ENCODE measurements at regions not wholly inside any gene's neighbourhood (a gene's known extent, or its start where the extent isn't known, plus 50 kb on each side); places are given as distances from the start of the nearest gene placed in this dataset.
"Not testable (repeated sequence)": the region's sequence is repeated elsewhere in the genome, so short reads cannot be mapped to it uniquely, and the experiment has no call there.

- H3K36me3 Mint-ChIP-seq; H3K4me1 Mint-ChIP-seq; H3K27ac ChIP-seq (ENCODE audit: low read depth, low read length); H3K27ac Mint-ChIP-seq; CTCF ChIA-PET (ENCODE audit: partially characterized antibody); H3K4me1 ChIP-seq (ENCODE audit: insufficient read depth, low read length); H3K9me3 ChIP-seq (ENCODE audit: control insufficient read depth in 1 of 2, low read length in 2 of 2); intact Hi-C loops (cut with micrococcal nuclease); H3K27me3 Mint-ChIP-seq; DNase-seq; H3K4me3 Mint-ChIP-seq; POLR2A ChIA-PET (ENCODE audit: partially characterized antibody); H3K4me3 ChIP-seq (ENCODE audit: low read length in 2 of 2); H3K9me3 Mint-ChIP-seq; H3K27me3 ChIP-seq (ENCODE audit: insufficient read depth, low read length); H3K36me3 ChIP-seq (ENCODE audit: insufficient read depth, low read length): not testable (repeated sequence)
Measured at GRCh38 chr5:90320348-90320747, 89.2 kb downstream of the CETN3 start.

GRCh38 chr5:90312027-90312426, 97.5 kb downstream of the CETN3 start:
- Mint-ChIP-seq H3K27ac (no peak overlapping the region), H3K4me3 (no peak overlapping the region), H3K27me3 (no peaks in the 10 kb centered on the region), H3K4me1 (no peaks in the 10 kb centered on the region), H3K36me3 (no peaks in the 10 kb centered on the region), H3K9me3 (no peaks in the 10 kb centered on the region)
- DNase-seq = no peak
- no peaks in the 10 kb centered on the region for H3K4me1 ChIP-seq (ENCODE audit: insufficient read depth, low read length)
- ChIA-PET CTCF (ENCODE audit: partially characterized antibody) (no interaction called here), POLR2A (ENCODE audit: partially characterized antibody) (interaction anchor here (1.2 kb wide), 1 partner anchor 10 kb away, joined by 3 read pairs; no protein-coding TSS in a partner anchor)
- no peaks in the 10 kb centered on the region for H3K27me3 ChIP-seq (ENCODE audit: insufficient read depth, low read length)
- intact Hi-C loops (cut with micrococcal nuclease) = no loop called here
- no peak overlapping the region for H3K4me3 ChIP-seq (ENCODE audit: low read length in 2 of 2)
- no peak overlapping the region for H3K27ac ChIP-seq (ENCODE audit: low read depth, low read length)
- H3K9me3 ChIP-seq (ENCODE audit: control insufficient read depth in 1 of 2, low read length in 2 of 2) = no peaks in the 10 kb centered on the region
- no peaks in the 10 kb centered on the region for H3K36me3 ChIP-seq (ENCODE audit: insufficient read depth, low read length)

GRCh38 chr5:90311401-90311800, 98.2 kb downstream of the CETN3 start:
- no peaks in the 10 kb centered on the region for H3K36me3 ChIP-seq (ENCODE audit: insufficient read depth, low read length)
- ChIA-PET CTCF (ENCODE audit: partially characterized antibody) (no interaction called here), POLR2A (ENCODE audit: partially characterized antibody) (interaction anchor here (1.2 kb wide), 1 partner anchor 10 kb away, joined by 3 read pairs; no protein-coding TSS in a partner anchor)
- Mint-ChIP-seq H3K4me3 (no peak overlapping the region), H3K4me1 (no peaks in the 10 kb centered on the region), H3K9me3 (no peaks in the 10 kb centered on the region), H3K27ac (no peak overlapping the region), H3K36me3 (no peaks in the 10 kb centered on the region), H3K27me3 (no peaks in the 10 kb centered on the region)
- no peak for DNase-seq
- H3K4me1 ChIP-seq (ENCODE audit: insufficient read depth, low read length) = no peaks in the 10 kb centered on the region
- H3K27me3 ChIP-seq (ENCODE audit: insufficient read depth, low read length) = no peaks in the 10 kb centered on the region
- intact Hi-C loops (cut with micrococcal nuclease) = no loop called here
- H3K27ac ChIP-seq (ENCODE audit: low read depth, low read length) = no peak overlapping the region
- H3K9me3 ChIP-seq (ENCODE audit: control insufficient read depth in 1 of 2, low read length in 2 of 2) = no peaks in the 10 kb centered on the region
- H3K4me3 ChIP-seq (ENCODE audit: low read length in 2 of 2) = no peak overlapping the region

GRCh38 chr5:90308787-90309585, 100.6 kb downstream of the CETN3 start:
- intact Hi-C loops (cut with micrococcal nuclease) = no loop called here
- Mint-ChIP-seq H3K36me3 (no peaks in the 10 kb centered on the region), H3K27ac (no peak overlapping the region), H3K9me3 (no peaks in the 10 kb centered on the region), H3K27me3 (peaks cover 0 to 1% of the 10 kb centered on the region in 2 donors), H3K4me3 (no peak overlapping the region), H3K4me1 (no peaks in the 10 kb centered on the region)
- DNase-seq = no peak
- Histone ChIP-seq H3K27me3 (ENCODE audit: insufficient read depth, low read length) (no peaks in the 10 kb centered on the region), H3K27ac (ENCODE audit: low read depth, low read length) (no peak overlapping the region), H3K4me3 (ENCODE audit: low read length in 2 of 2) (no peak overlapping the region), H3K36me3 (ENCODE audit: insufficient read depth, low read length) (no peaks in the 10 kb centered on the region), H3K9me3 (ENCODE audit: control insufficient read depth in 1 of 2, low read length in 2 of 2) (no peaks in the 10 kb centered on the region), H3K4me1 (ENCODE audit: insufficient read depth, low read length) (no peaks in the 10 kb centered on the region)
- ChIA-PET CTCF (ENCODE audit: partially characterized antibody) (no interaction called here), POLR2A (ENCODE audit: partially characterized antibody) (no interaction called here)

GRCh38 chr5:90307782-90308181, 101.8 kb downstream of the CETN3 start:
- peaks cover 0 to 1% of the 10 kb centered on the region in 2 donors for H3K27me3 Mint-ChIP-seq
- POLR2A ChIA-PET (ENCODE audit: partially characterized antibody) = no interaction called here
- DNase-seq = no peak
- H3K4me3 Mint-ChIP-seq = no peak overlapping the region
- Histone ChIP-seq H3K9me3 (ENCODE audit: control insufficient read depth in 1 of 2, low read length in 2 of 2) (no peaks in the 10 kb centered on the region), H3K4me1 (ENCODE audit: insufficient read depth, low read length) (no peaks in the 10 kb centered on the region), H3K4me3 (ENCODE audit: low read length in 2 of 2) (no peak overlapping the region), H3K27ac (ENCODE audit: low read depth, low read length) (no peak overlapping the region), H3K27me3 (ENCODE audit: insufficient read depth, low read length) (no peaks in the 10 kb centered on the region), H3K36me3 (ENCODE audit: insufficient read depth, low read length) (no peaks in the 10 kb centered on the region)
- intact Hi-C loops (cut with micrococcal nuclease) = no loop called here
- no peaks in the 10 kb centered on the region for H3K36me3 Mint-ChIP-seq
- no peaks in the 10 kb centered on the region for H3K9me3 Mint-ChIP-seq
- H3K27ac Mint-ChIP-seq = no peak overlapping the region
- CTCF ChIA-PET (ENCODE audit: partially characterized antibody) = no interaction called here
- H3K4me1 Mint-ChIP-seq = no peaks in the 10 kb centered on the region

- H3K27me3 Mint-ChIP-seq = peaks cover 0 to 1% of the 10 kb centered on the region in 2 donors
- H3K36me3 Mint-ChIP-seq = no peaks in the 10 kb centered on the region
- POLR2A ChIA-PET (ENCODE audit: partially characterized antibody) = no interaction called here
- H3K9me3 Mint-ChIP-seq = no peaks in the 10 kb centered on the region
- Histone ChIP-seq H3K27me3 (ENCODE audit: insufficient read depth, low read length) (no peaks in the 10 kb centered on the region), H3K9me3 (ENCODE audit: control insufficient read depth in 1 of 2, low read length in 2 of 2) (no peaks in the 10 kb centered on the region), H3K4me1 (ENCODE audit: insufficient read depth, low read length) (no peaks in the 10 kb centered on the region), H3K27ac (ENCODE audit: low read depth, low read length) (no peak overlapping the region), H3K36me3 (ENCODE audit: insufficient read depth, low read length) (no peaks in the 10 kb centered on the region), H3K4me3 (ENCODE audit: low read length in 2 of 2) (no peak overlapping the region)
- H3K4me1 Mint-ChIP-seq = no peaks in the 10 kb centered on the region
- intact Hi-C loops (cut with micrococcal nuclease) = no loop called here
- DNase-seq = no peak
- H3K27ac Mint-ChIP-seq = no peak overlapping the region
- CTCF ChIA-PET (ENCODE audit: partially characterized antibody) = no interaction called here
- H3K4me3 Mint-ChIP-seq = no peak overlapping the region
Measured at GRCh38 chr5:90307322-90307721, 102.2 kb downstream of the CETN3 start.

GRCh38 chr5:90306613-90307012, 102.9 kb downstream of the CETN3 start:
- CTCF ChIA-PET (ENCODE audit: partially characterized antibody) = no interaction called here
- intact Hi-C loops (cut with micrococcal nuclease) = no loop called here
- no peaks in the 10 kb centered on the region for H3K4me1 Mint-ChIP-seq

More at GRCh38 chr5:90306613-90307012, 102.9 kb downstream of the CETN3 start:
- Mint-ChIP-seq H3K27me3 (peaks cover 0 to 1% of the 10 kb centered on the region in 2 donors), H3K27ac (no peak overlapping the region), H3K36me3 (no peaks in the 10 kb centered on the region), H3K4me3 (no peak overlapping the region), H3K9me3 (no peaks in the 10 kb centered on the region)
- H3K9me3 ChIP-seq (ENCODE audit: control insufficient read depth in 1 of 2, low read length in 2 of 2) = no peaks in the 10 kb centered on the region
- no peaks in the 10 kb centered on the region for H3K27me3 ChIP-seq (ENCODE audit: insufficient read depth, low read length)
- no peak overlapping the region for H3K27ac ChIP-seq (ENCODE audit: low read depth, low read length)
- no peaks in the 10 kb centered on the region for H3K36me3 ChIP-seq (ENCODE audit: insufficient read depth, low read length)
- H3K4me1 ChIP-seq (ENCODE audit: insufficient read depth, low read length) = no peaks in the 10 kb centered on the region
- POLR2A ChIA-PET (ENCODE audit: partially characterized antibody) = no interaction called here
- no peak for DNase-seq
- H3K4me3 ChIP-seq (ENCODE audit: low read length in 2 of 2) = no peak overlapping the region
